Activated B cell treated with CpG ODN at 0.5 μM for 24 hours (primary cell): ENCODE measurements at regions not wholly inside any gene's neighbourhood (a gene's known extent, or its start where the extent isn't known, plus 50 kb on each side); places are given as distances from the start of the nearest gene placed in this dataset.

Experiments
- ATAC-seq: fragments of 200-7000 bp; cut with Tn5 transposase; one replicate; pipeline ENCODE4 v1.10.0; 2021; ENCODE audit warnings: low read depth, mild to moderate bottlenecking, moderate library complexity
- CTCF ChIA-PET: fragments of 350-600 bp; sonication (Branson Sonifier 250); formaldehyde crosslinking; loops from one replicate; lab custom pipeline; 2021; ENCODE audit warnings: antibody characterized with exemption; lab: Charles Lee
- POLR2A ChIA-PET: fragments of 350-600 bp; sonication (Branson Sonifier 250); formaldehyde crosslinking; loops from one replicate; lab custom pipeline; 2021; ENCODE audit warnings: antibody characterized with exemption; lab: Charles Lee
- DNase-seq: peaks from one replicate; pipeline ENCODE4 v3.0.0; 2022
- H3K27ac Mint-ChIP-seq: one replicate; pipeline ENCODE4 v1.8.0; 2020; ENCODE audit warnings: mixed read lengths
- H3K27me3 Mint-ChIP-seq: one replicate; pipeline ENCODE4 v1.8.0; 2021; ENCODE audit warnings: mixed read lengths
- H3K36me3 Mint-ChIP-seq: one replicate; pipeline ENCODE4 v1.8.0; 2021; ENCODE audit warnings: low read depth, mixed read lengths
- H3K4me1 Mint-ChIP-seq: one replicate; pipeline ENCODE4 v1.8.0; 2021; ENCODE audit warnings: mixed read lengths
- H3K4me3 Mint-ChIP-seq: one replicate; pipeline ENCODE4 v1.8.0; 2020; ENCODE audit warnings: mild to moderate bottlenecking, mixed read lengths
- H3K9me3 Mint-ChIP-seq: one replicate; pipeline ENCODE4 v1.8.0; 2020; ENCODE audit warnings: mixed read lengths
- intact Hi-C: fragments of 100-400 bp; cut with micrococcal nuclease; formaldehyde crosslinking; loops from one replicate; pipeline ENCODE4 v1.15.1; 2024
- TF ChIP-seq, protein P1 (sequence below): fragments of 200-600 bp; IDR thresholded peaks from one replicate; pipeline ENCODE4 v1.8.0; 2022; ENCODE audit warnings: antibody characterized with exemption, mild to moderate bottlenecking

DNA sequence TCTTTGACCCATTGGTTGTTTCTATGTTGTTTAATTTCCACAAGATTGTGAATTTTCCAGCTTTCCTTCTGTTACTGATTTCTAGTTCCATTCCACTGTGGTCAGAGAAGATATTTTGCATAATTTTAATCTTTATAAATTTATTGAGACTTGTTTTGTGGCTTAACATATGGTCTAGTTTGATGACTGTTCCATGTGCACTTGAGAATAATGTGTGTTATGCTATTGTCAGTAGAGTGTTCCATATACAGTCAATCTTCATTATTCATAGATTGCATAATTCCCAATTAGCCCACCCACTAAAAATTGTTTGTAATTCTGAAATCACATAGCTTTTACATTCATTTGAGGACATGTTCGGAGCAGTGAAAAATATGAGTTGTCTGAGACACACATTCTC is 346.1 kb upstream of the DDI1 start:
- no peaks in the 10 kb centered on the region for H3K4me1 Mint-ChIP-seq
- H3K27me3 Mint-ChIP-seq, result no peaks in the 10 kb centered on the region
- intact Hi-C loops, result no loop called here
- DNase-seq, result no peak
- CTCF ChIA-PET, result interaction anchor here (1.1 kb wide), 1 partner anchor 9 kb away, joined by 3 read pairs; no protein-coding TSS in a partner anchor
- no peak overlapping the region for H3K27ac Mint-ChIP-seq
- POLR2A ChIA-PET, result no interaction called here
- H3K4me3 Mint-ChIP-seq, result no peak overlapping the region
- TF ChIP-seq, protein P1, sequence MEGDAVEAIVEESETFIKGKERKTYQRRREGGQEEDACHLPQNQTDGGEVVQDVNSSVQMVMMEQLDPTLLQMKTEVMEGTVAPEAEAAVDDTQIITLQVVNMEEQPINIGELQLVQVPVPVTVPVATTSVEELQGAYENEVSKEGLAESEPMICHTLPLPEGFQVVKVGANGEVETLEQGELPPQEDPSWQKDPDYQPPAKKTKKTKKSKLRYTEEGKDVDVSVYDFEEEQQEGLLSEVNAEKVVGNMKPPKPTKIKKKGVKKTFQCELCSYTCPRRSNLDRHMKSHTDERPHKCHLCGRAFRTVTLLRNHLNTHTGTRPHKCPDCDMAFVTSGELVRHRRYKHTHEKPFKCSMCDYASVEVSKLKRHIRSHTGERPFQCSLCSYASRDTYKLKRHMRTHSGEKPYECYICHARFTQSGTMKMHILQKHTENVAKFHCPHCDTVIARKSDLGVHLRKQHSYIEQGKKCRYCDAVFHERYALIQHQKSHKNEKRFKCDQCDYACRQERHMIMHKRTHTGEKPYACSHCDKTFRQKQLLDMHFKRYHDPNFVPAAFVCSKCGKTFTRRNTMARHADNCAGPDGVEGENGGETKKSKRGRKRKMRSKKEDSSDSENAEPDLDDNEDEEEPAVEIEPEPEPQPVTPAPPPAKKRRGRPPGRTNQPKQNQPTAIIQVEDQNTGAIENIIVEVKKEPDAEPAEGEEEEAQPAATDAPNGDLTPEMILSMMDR, result no peak
- no peak for ATAC-seq
- H3K9me3 Mint-ChIP-seq, result no peaks in the 10 kb centered on the region
- H3K36me3 Mint-ChIP-seq, result no peaks in the 10 kb centered on the region

DNA sequence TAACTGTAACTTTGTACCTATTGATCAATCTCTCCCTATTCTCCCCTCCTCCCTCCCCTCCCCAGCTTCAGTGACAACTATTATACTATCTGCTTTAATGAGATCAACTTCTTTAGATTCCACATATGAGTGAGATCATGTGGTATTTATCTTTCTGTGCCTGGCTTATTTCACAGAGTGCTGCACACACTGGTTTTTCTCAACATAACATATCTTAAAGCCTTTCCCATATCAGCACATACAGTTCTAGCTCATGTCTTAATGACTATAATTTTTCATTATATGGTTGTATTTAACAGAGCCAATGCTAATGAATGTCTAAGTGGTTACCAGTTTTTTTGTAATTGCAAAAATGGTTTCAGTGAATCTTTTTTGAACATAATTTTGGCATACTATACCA is 340.3 kb upstream of the DDI1 start:
- Mint-ChIP-seq H3K27me3 (no peaks in the 10 kb centered on the region), H3K27ac (no peak overlapping the region), H3K4me3 (no peak overlapping the region), H3K36me3 (no peaks in the 10 kb centered on the region), H3K4me1 (no peaks in the 10 kb centered on the region), H3K9me3 (no peaks in the 10 kb centered on the region)
- POLR2A ChIA-PET, result no interaction called here
- CTCF ChIA-PET, result no interaction called here
- intact Hi-C loops, result no loop called here
- TF ChIP-seq, protein P1, result no peak
- DNase-seq (no peak), ATAC-seq (no peak)

DNA sequence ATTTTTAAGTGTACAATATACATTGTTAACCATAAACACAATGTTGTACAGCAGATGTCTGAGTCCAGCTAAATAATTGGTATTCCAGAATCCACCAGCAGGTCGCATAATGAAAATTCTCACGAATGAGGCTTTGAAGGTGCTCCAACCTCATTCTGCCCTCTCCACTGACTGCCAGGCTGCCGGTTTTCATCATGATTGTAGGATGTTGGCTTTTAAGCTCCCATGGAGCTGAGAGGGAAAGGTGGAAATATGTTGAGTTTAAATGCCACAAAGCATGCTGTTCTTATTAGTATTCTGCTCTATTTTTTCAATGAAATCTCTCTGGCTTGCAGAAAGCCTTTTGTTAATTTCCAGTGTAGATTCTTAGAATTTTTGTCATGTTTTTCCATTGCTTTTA is 337.2 kb upstream of the DDI1 start:
- intact Hi-C loops, result no loop called here
- ChIA-PET POLR2A (no interaction called here), CTCF (no interaction called here)
- no peaks in the 10 kb centered on the region for H3K4me1 Mint-ChIP-seq
- H3K9me3 Mint-ChIP-seq, result no peaks in the 10 kb centered on the region
- DNase-seq (no peak), ATAC-seq (no peak)
- H3K36me3 Mint-ChIP-seq, result no peaks in the 10 kb centered on the region
- H3K27ac Mint-ChIP-seq, result no peak overlapping the region
- no peak overlapping the region for H3K4me3 Mint-ChIP-seq
- H3K27me3 Mint-ChIP-seq, result no peaks in the 10 kb centered on the region
- TF ChIP-seq, protein P1, result no peak

DNA sequence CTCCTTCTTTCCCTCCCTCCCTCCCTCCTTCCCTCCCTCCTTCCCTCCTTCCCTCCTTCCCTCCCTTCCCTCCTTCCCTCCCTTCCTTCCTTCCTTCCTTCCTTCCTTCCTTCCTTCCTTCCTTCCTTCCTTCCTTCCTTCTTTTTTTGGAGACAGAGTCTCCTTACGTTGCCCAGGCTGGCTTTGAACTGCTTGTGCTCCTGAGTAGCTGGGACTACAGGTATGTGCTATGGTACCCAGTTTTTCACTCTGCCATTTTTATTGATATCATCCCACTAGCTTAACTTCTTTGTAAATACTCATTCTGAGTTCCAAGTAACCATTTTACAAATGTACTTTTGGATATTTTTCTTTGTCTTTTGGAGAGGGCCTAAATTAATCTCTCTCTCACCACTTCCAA is 336.8 kb upstream of the DDI1 start:
- DNase-seq (no peak), ATAC-seq (no peak)
- Mint-ChIP-seq H3K9me3 (no peaks in the 10 kb centered on the region), H3K27ac (no peak overlapping the region), H3K4me1 (no peaks in the 10 kb centered on the region), H3K4me3 (no peak overlapping the region), H3K27me3 (no peaks in the 10 kb centered on the region), H3K36me3 (no peaks in the 10 kb centered on the region)
- ChIA-PET CTCF (no interaction called here), POLR2A (no interaction called here)
- intact Hi-C loops, result no loop called here
- TF ChIP-seq, protein P1, result no peak

DNA sequence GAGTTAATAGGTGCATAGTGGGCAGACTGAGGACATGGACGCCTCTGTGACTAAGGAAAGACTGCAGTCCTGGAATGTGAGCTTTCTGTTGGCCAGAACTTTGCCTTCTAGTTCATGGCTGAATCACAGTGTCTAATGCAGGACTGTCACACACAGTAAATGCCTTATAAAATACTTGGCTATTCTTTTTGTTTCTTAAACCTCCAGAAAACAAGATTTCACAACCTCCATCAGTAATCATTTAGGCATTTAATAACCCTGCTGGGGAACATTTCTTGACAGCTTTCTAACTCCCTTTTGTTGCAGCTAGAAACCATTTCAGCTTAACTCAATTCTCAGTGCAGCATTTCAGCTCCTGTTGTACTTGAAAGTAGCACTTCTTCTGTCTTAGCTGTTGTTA is 335.8 kb upstream of the DDI1 start:
- no peak for DNase-seq
- Mint-ChIP-seq H3K36me3 (no peaks in the 10 kb centered on the region), H3K4me3 (no peak overlapping the region), H3K27me3 (no peaks in the 10 kb centered on the region), H3K27ac (no peak overlapping the region), H3K4me1 (no peaks in the 10 kb centered on the region), H3K9me3 (no peaks in the 10 kb centered on the region)
- TF ChIP-seq, protein P1, result no peak
- ChIA-PET POLR2A (no interaction called here), CTCF (no interaction called here)
- intact Hi-C loops, result no loop called here
- no peak for ATAC-seq
